Activated gamma-delta T cell (primary cell): ENCODE measurements at regions not wholly inside any gene's neighbourhood (a gene's known extent, or its start where the extent isn't known, plus 50 kb on each side); places are given as distances from the start of the nearest gene placed in this dataset.

Source experiments
- DNase-seq: peaks from one replicate; lab custom pipeline; 2025; lab: John Stamatoyannopoulos, UW

- no peak for DNase-seq
Measured at GRCh38 chr22:47382164-47382890, 619.9 kb downstream of the TBC1D22A start.

- no peak for DNase-seq
Measured at GRCh38 chr22:47381240-47381639, 618.8 kb downstream of the TBC1D22A start.

GRCh38 chr22:47380692-47381091 lies 618.2 kb downstream of the TBC1D22A start:
- DNase-seq = no peak

GRCh38 chr22:47379037-47379436 lies 616.6 kb downstream of the TBC1D22A start:
- DNase-seq = no peak

- no peak for DNase-seq
Measured at GRCh38 chr22:47377926-47378560, 615.6 kb downstream of the TBC1D22A start.

GRCh38 chr22:47376901-47377505 lies 614.6 kb downstream of the TBC1D22A start:
- DNase-seq = no peak

GRCh38 chr22:47376322-47376700 lies 613.9 kb downstream of the TBC1D22A start:
- DNase-seq = no peak

- no peak for DNase-seq
Measured at GRCh38 chr22:47375621-47376321, 613.3 kb downstream of the TBC1D22A start.

- no peak for DNase-seq
Measured at GRCh38 chr22:47374901-47375575, 612.6 kb downstream of the TBC1D22A start.

- no peak for DNase-seq
Measured at GRCh38 chr22:47374273-47374771, 611.9 kb downstream of the TBC1D22A start.

GRCh38 chr22:47373648-47374272 lies 611.3 kb downstream of the TBC1D22A start:
- DNase-seq = no peak

GRCh38 chr22:47372596-47373385 lies 610.3 kb downstream of the TBC1D22A start:
- DNase-seq = no peak

GRCh38 chr22:47372111-47372581 lies 609.7 kb downstream of the TBC1D22A start:
- no peak for DNase-seq

GRCh38 chr22:47371263-47372090 lies 609.0 kb downstream of the TBC1D22A start:
- DNase-seq = no peak

GRCh38 chr22:47370448-47371262 lies 608.2 kb downstream of the TBC1D22A start:
- DNase-seq = no peak

GRCh38 chr22:47369431-47370015 lies 607.1 kb downstream of the TBC1D22A start:
- DNase-seq = no peak

GRCh38 chr22:47369020-47369419 lies 606.6 kb downstream of the TBC1D22A start:
- no peak for DNase-seq
